ENCODE measurements at regions not wholly inside any gene's neighbourhood (a gene's known extent, or its start where the extent isn't known, plus 50 kb on each side); places are given as distances from the start of the nearest gene placed in this dataset.

- TF ChIP-seq, protein P1, sequence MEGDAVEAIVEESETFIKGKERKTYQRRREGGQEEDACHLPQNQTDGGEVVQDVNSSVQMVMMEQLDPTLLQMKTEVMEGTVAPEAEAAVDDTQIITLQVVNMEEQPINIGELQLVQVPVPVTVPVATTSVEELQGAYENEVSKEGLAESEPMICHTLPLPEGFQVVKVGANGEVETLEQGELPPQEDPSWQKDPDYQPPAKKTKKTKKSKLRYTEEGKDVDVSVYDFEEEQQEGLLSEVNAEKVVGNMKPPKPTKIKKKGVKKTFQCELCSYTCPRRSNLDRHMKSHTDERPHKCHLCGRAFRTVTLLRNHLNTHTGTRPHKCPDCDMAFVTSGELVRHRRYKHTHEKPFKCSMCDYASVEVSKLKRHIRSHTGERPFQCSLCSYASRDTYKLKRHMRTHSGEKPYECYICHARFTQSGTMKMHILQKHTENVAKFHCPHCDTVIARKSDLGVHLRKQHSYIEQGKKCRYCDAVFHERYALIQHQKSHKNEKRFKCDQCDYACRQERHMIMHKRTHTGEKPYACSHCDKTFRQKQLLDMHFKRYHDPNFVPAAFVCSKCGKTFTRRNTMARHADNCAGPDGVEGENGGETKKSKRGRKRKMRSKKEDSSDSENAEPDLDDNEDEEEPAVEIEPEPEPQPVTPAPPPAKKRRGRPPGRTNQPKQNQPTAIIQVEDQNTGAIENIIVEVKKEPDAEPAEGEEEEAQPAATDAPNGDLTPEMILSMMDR (IDR thresholded peaks at IDR 0.05): no peak
- no peak for TF ChIP-seq ZFX (IDR thresholded peaks at IDR 0.05; ENCODE audit: borderline replicate concordance)
Measured at GRCh38 chr5:121634946-121635345, 216.7 kb upstream of the FTMT start.

Measured in 22Rv1 (cell line).